ENCODE measurements at regions not wholly inside any gene's neighbourhood (a gene's known extent, or its start where the extent isn't known, plus 50 kb on each side); places are given as distances from the start of the nearest gene placed in this dataset.

DNA sequence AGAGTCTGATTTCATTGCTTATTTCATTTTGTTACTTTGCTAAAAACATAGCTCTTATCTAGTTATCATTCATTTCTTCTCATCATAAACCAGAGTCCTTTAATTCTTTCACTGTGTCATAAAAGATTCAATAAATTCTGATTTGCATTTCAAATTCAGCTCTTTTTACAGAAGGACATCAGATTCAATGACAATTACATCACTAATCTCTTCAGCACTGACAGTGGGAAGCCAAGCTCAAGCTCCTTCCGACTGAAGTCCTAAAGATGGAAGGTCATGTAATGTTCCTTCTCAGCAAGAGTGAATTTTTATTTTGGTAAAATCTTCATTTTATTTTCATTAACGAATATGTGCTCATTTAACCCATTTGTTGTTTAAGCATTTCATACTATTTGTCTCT is 530.7 kb upstream of the ADGRL2 start:
- intact Hi-C loops (cut with DNase I; ENCODE audit: low total_unique reads) = no loop called here
- 77 to 83% methylated on average over 2 of the region's 2 CpGs for WGBS, 2 donors
- TF ChIP-seq POLR2A (IDR thresholded peaks at IDR 0.05) = no peak
- TF ChIP-seq, protein P1, sequence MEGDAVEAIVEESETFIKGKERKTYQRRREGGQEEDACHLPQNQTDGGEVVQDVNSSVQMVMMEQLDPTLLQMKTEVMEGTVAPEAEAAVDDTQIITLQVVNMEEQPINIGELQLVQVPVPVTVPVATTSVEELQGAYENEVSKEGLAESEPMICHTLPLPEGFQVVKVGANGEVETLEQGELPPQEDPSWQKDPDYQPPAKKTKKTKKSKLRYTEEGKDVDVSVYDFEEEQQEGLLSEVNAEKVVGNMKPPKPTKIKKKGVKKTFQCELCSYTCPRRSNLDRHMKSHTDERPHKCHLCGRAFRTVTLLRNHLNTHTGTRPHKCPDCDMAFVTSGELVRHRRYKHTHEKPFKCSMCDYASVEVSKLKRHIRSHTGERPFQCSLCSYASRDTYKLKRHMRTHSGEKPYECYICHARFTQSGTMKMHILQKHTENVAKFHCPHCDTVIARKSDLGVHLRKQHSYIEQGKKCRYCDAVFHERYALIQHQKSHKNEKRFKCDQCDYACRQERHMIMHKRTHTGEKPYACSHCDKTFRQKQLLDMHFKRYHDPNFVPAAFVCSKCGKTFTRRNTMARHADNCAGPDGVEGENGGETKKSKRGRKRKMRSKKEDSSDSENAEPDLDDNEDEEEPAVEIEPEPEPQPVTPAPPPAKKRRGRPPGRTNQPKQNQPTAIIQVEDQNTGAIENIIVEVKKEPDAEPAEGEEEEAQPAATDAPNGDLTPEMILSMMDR (IDR thresholded peaks at IDR 0.05) = no peak

DNA sequence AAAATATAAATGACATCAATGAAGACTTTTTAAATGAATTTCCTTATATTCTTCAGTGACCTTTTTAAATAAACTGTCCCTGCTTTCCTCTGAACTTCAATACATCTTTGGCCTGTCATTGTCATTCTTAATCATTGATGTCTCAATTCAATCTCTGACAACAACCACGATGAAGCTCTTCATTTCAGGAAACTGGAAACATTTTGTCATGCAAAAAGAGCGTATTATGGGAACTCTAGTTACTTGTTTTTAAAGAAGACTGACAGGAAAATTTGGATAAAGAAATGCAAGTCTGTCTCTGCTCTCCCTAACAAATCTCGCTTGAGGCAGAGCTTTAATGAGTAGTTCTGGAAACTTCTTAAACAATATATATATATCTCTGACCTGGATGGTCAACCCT is 535.8 kb upstream of the ADGRL2 start:
- Histone ChIP-seq H3K4me3 (no peak overlapping the region), H3K27ac (no peak overlapping the region), H3K4me1 (no peaks in the 10 kb centered on the region), H3K27me3 (no peaks in the 10 kb centered on the region), H3K36me3 (ENCODE audit: low read depth, missing control alignments) (no peaks in the 10 kb centered on the region), H3K9me3 (no peaks in the 10 kb centered on the region)
- no peak for DNase-seq
- intact Hi-C loops (cut with DNase I; ENCODE audit: low total_unique reads) = no loop called here
- TF ChIP-seq, protein P1 (IDR thresholded peaks at IDR 0.05) = no peak
- no peak for TF ChIP-seq POLR2A (IDR thresholded peaks at IDR 0.05)
- WGBS, 2 donors = 65 to 74% methylated on average over 3 of the region's 3 CpGs

More for the DNA sequence above, 530.7 kb upstream of the ADGRL2 start:
- no peaks in the 10 kb centered on the region for H3K27me3 ChIP-seq
- H3K27ac ChIP-seq = no peak overlapping the region
- H3K4me1 ChIP-seq = no peaks in the 10 kb centered on the region
- no peaks in the 10 kb centered on the region for H3K36me3 ChIP-seq (ENCODE audit: low read depth, missing control alignments)
- no peak for DNase-seq
- H3K4me3 ChIP-seq = no peak overlapping the region
- H3K9me3 ChIP-seq = no peaks in the 10 kb centered on the region

DNA sequence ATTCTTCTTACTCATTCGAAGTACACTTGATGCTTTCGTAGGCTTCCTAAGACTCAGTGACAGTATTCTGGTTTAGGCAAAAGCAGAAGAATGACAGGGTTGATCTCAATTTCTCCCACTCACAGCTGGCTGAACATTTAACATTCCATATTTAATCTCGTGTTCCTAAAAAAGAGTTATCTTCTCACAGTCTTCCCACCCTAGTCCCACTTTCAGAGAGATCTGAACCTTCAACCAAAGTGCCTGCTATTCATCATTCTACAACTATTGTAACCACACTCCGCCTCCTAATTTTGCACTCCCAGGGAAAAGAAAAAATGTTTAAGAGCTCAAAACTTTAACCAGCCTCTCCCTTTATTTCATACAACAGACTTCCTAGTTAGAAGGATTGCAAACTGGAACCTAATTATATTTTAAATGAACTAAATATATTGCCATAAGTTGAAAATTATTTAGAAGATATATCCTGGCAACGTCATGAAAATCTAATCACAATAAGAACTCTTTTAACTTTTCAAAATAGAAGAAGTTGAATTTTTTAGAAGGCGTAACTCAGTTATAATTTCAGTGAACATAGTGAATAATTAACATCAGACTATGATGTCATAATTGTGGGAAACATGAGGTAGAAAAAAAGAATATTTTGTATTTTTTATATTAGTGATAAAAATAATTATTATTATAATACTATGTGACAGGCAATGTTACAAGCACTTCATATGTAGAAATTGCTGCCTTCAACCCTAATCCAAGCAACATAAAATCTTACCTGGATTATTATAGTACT is 540.9 kb upstream of the ADGRL2 start:
- no peak for TF ChIP-seq POLR2A (IDR thresholded peaks at IDR 0.05)
- TF ChIP-seq, protein P1 (IDR thresholded peaks at IDR 0.05) = no peak
- no peak overlapping the region for H3K4me3 ChIP-seq
- no peaks in the 10 kb centered on the region for H3K9me3 ChIP-seq
- DNase-seq = no peak
- no peaks in the 10 kb centered on the region for H3K27me3 ChIP-seq
- H3K4me1 ChIP-seq = no peaks in the 10 kb centered on the region
- no peaks in the 10 kb centered on the region for H3K36me3 ChIP-seq (ENCODE audit: low read depth, missing control alignments)
- no peak overlapping the region for H3K27ac ChIP-seq
- intact Hi-C loops (cut with DNase I; ENCODE audit: low total_unique reads) = no loop called here
- WGBS, 2 donors = 78 to 79% methylated on average over 6 of the region's 6 CpGs

DNA sequence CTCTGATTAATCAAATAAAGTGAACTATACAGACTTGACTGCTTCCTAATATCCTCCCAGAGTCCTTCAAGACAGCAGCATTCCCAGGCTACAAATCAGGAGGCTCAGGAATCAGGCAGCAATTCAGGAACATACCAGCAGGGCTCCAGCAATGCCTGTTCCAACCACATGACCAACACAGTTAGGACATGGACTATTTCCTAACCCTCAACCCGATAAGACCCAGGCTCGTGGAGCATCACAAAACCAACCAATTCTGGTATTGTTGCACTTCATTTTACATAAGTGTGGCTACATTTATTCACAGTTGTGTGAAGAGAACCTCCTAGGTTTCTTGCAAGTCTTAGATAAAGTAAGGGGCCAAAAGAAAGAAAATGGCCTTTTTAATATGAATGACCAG is 546.2 kb upstream of the ADGRL2 start:
- Histone ChIP-seq H3K4me3 (no peak overlapping the region), H3K36me3 (ENCODE audit: low read depth, missing control alignments) (no peaks in the 10 kb centered on the region), H3K9me3 (no peaks in the 10 kb centered on the region), H3K27ac (no peak overlapping the region), H3K27me3 (no peaks in the 10 kb centered on the region), H3K4me1 (no peaks in the 10 kb centered on the region)
- TF ChIP-seq POLR2A (IDR thresholded peaks at IDR 0.05) = no peak
- TF ChIP-seq, protein P1 (IDR thresholded peaks at IDR 0.05) = no peak
- DNase-seq = no peak
- intact Hi-C loops (cut with DNase I; ENCODE audit: low total_unique reads) = no loop called here
- 86 to 87% methylated on average over 2 of the region's 2 CpGs for WGBS, 2 donors

DNA sequence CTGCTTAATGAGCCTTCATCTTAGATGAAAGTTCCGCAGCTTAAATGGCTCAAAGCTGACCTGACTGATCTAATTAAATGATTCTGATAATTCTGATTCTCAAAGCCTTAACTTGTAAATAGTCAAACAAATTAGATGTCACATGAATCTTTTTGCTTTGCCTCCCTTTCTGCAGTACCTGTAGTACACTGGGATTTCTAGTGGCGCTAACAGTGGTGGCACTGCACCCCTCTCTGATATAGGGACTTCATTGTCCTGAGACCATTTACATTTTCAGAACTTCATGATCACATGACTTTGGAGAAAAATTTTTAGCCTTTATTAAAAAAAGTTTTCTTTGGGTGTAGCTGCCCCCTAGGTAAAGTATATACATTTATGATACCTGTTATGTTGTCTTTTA is 546.7 kb upstream of the ADGRL2 start:
- intact Hi-C loops (cut with DNase I; ENCODE audit: low total_unique reads) = no loop called here
- Histone ChIP-seq H3K27me3 (no peaks in the 10 kb centered on the region), H3K36me3 (ENCODE audit: low read depth, missing control alignments) (no peaks in the 10 kb centered on the region), H3K4me1 (no peaks in the 10 kb centered on the region), H3K9me3 (no peaks in the 10 kb centered on the region), H3K4me3 (no peak overlapping the region), H3K27ac (no peak overlapping the region)
- no peak for DNase-seq
- no peak for TF ChIP-seq POLR2A (IDR thresholded peaks at IDR 0.05)
- TF ChIP-seq, protein P1 (IDR thresholded peaks at IDR 0.05) = no peak
- WGBS, 2 donors = 98% methylated on average over 2 of the region's 2 CpGs
